ENCODE measurements at regions not wholly inside any gene's neighbourhood (a gene's known extent, or its start where the extent isn't known, plus 50 kb on each side); places are given as distances from the start of the nearest gene placed in this dataset.

- no peak overlapping the region for H3K4me3 ChIP-seq (ENCODE audit: insufficient read depth, low read length)
- H3K27ac ChIP-seq (ENCODE audit: low read depth, low read length) = no peak overlapping the region
- H3K79me2 ChIP-seq (ENCODE audit: insufficient read depth, low read length) = no peaks in the 10 kb centered on the region
- H3K9me3 ChIP-seq (ENCODE audit: low read depth, low read length) = no peaks in the 10 kb centered on the region
- H3K27me3 ChIP-seq (ENCODE audit: insufficient read depth, low read length) = no peaks in the 10 kb centered on the region
- H3K36me3 ChIP-seq (ENCODE audit: insufficient read depth, low read length) = no peaks in the 10 kb centered on the region
- no peak for TF ChIP-seq CTCF (IDR thresholded peaks at IDR 0.05; ENCODE audit: extremely low read depth, low read depth, low read length)
- H2AFZ ChIP-seq (ENCODE audit: low read length) = no peak overlapping the region
- DNase-seq (ENCODE audit: insufficient read length, low spot score, missing footprints) = no peak
- no peaks in the 10 kb centered on the region for H3K4me1 ChIP-seq (ENCODE audit: insufficient read depth, low read length)
- no peak overlapping the region for H3K4me2 ChIP-seq (ENCODE audit: insufficient read depth, low read length)
- H4K20me1 ChIP-seq (ENCODE audit: insufficient read depth, low read length) = no peaks in the 10 kb centered on the region
Measured at GRCh38 chr14:65901595-65901994, 489.1 kb downstream of the FUT8 start.

- no peaks in the 10 kb centered on the region for H3K4me1 ChIP-seq (ENCODE audit: insufficient read depth, low read length)
- DNase-seq (ENCODE audit: insufficient read length, low spot score, missing footprints) = no peak
- no peak overlapping the region for H2AFZ ChIP-seq (ENCODE audit: low read length)
- no peak overlapping the region for H3K27ac ChIP-seq (ENCODE audit: low read depth, low read length)
- H3K4me3 ChIP-seq (ENCODE audit: insufficient read depth, low read length) = no peak overlapping the region
- no peak overlapping the region for H3K4me2 ChIP-seq (ENCODE audit: insufficient read depth, low read length)
- no peak for TF ChIP-seq CTCF (IDR thresholded peaks at IDR 0.05; ENCODE audit: extremely low read depth, low read depth, low read length)
- no peaks in the 10 kb centered on the region for H3K27me3 ChIP-seq (ENCODE audit: insufficient read depth, low read length)
- H4K20me1 ChIP-seq (ENCODE audit: insufficient read depth, low read length) = no peaks in the 10 kb centered on the region
- H3K9me3 ChIP-seq (ENCODE audit: low read depth, low read length) = no peaks in the 10 kb centered on the region
- H3K36me3 ChIP-seq (ENCODE audit: insufficient read depth, low read length) = no peaks in the 10 kb centered on the region
- no peaks in the 10 kb centered on the region for H3K79me2 ChIP-seq (ENCODE audit: insufficient read depth, low read length)
Measured at GRCh38 chr14:65904988-65905387, 492.5 kb downstream of the FUT8 start.

GRCh38 chr14:65906344-65906743, 493.8 kb downstream of the FUT8 start:
- H3K4me3 ChIP-seq (ENCODE audit: insufficient read depth, low read length) = no peak overlapping the region
- no peaks in the 10 kb centered on the region for H3K79me2 ChIP-seq (ENCODE audit: insufficient read depth, low read length)
- no peaks in the 10 kb centered on the region for H3K36me3 ChIP-seq (ENCODE audit: insufficient read depth, low read length)
- no peak for TF ChIP-seq CTCF (IDR thresholded peaks at IDR 0.05; ENCODE audit: extremely low read depth, low read depth, low read length)
- no peaks in the 10 kb centered on the region for H3K27me3 ChIP-seq (ENCODE audit: insufficient read depth, low read length)
- H3K4me2 ChIP-seq (ENCODE audit: insufficient read depth, low read length) = no peak overlapping the region
- H3K4me1 ChIP-seq (ENCODE audit: insufficient read depth, low read length) = no peaks in the 10 kb centered on the region
- no peak for DNase-seq (ENCODE audit: insufficient read length, low spot score, missing footprints)
- H3K9me3 ChIP-seq (ENCODE audit: low read depth, low read length) = no peaks in the 10 kb centered on the region
- no peak overlapping the region for H2AFZ ChIP-seq (ENCODE audit: low read length)
- H3K27ac ChIP-seq (ENCODE audit: low read depth, low read length) = no peak overlapping the region
- no peaks in the 10 kb centered on the region for H4K20me1 ChIP-seq (ENCODE audit: insufficient read depth, low read length)

- H4K20me1 ChIP-seq (ENCODE audit: insufficient read depth, low read length) = no peaks in the 10 kb centered on the region
- H3K27ac ChIP-seq (ENCODE audit: low read depth, low read length) = no peak overlapping the region
- H3K4me2 ChIP-seq (ENCODE audit: insufficient read depth, low read length) = no peak overlapping the region
- no peaks in the 10 kb centered on the region for H3K79me2 ChIP-seq (ENCODE audit: insufficient read depth, low read length)
- H3K36me3 ChIP-seq (ENCODE audit: insufficient read depth, low read length) = no peaks in the 10 kb centered on the region
- H3K4me1 ChIP-seq (ENCODE audit: insufficient read depth, low read length) = no peaks in the 10 kb centered on the region
- no peak for TF ChIP-seq CTCF (IDR thresholded peaks at IDR 0.05; ENCODE audit: extremely low read depth, low read depth, low read length)
- no peaks in the 10 kb centered on the region for H3K27me3 ChIP-seq (ENCODE audit: insufficient read depth, low read length)
- no peak overlapping the region for H2AFZ ChIP-seq (ENCODE audit: low read length)
- no peak overlapping the region for H3K4me3 ChIP-seq (ENCODE audit: insufficient read depth, low read length)
- no peak for DNase-seq (ENCODE audit: insufficient read length, low spot score, missing footprints)
- no peaks in the 10 kb centered on the region for H3K9me3 ChIP-seq (ENCODE audit: low read depth, low read length)
Measured at GRCh38 chr14:65906948-65907347, 494.4 kb downstream of the FUT8 start.

Data from osteoblast (primary cell).